A673 (cell line): ENCODE measurements at regions not wholly inside any gene's neighbourhood (a gene's known extent, or its start where the extent isn't known, plus 50 kb on each side); places are given as distances from the start of the nearest gene placed in this dataset.

ENCODE experiments used
- EZH2 ChIP-seq: fragments of 200-600 bp; sonication (generic); IDR thresholded peaks from 2 replicates; pipeline ENCODE4 v1.6.1; 2017; ENCODE audit warnings: borderline replicate concordance, low read depth, mild to moderate bottlenecking, mixed read lengths, antibody characterized with exemption, low read length; ENCODE audit not compliant: poor library complexity, severe bottlenecking
- TF ChIP-seq, protein P1 (sequence below): fragments of 300-800, 200-600 bp; sonication (generic); conservative IDR thresholded peaks from 2 replicates; pipeline ENCODE4 v1.5.1; 2017; ENCODE audit warnings: low read depth, mild to moderate bottlenecking, antibody characterized with exemption, low read length, moderate library complexity, mixed read lengths

DNA sequence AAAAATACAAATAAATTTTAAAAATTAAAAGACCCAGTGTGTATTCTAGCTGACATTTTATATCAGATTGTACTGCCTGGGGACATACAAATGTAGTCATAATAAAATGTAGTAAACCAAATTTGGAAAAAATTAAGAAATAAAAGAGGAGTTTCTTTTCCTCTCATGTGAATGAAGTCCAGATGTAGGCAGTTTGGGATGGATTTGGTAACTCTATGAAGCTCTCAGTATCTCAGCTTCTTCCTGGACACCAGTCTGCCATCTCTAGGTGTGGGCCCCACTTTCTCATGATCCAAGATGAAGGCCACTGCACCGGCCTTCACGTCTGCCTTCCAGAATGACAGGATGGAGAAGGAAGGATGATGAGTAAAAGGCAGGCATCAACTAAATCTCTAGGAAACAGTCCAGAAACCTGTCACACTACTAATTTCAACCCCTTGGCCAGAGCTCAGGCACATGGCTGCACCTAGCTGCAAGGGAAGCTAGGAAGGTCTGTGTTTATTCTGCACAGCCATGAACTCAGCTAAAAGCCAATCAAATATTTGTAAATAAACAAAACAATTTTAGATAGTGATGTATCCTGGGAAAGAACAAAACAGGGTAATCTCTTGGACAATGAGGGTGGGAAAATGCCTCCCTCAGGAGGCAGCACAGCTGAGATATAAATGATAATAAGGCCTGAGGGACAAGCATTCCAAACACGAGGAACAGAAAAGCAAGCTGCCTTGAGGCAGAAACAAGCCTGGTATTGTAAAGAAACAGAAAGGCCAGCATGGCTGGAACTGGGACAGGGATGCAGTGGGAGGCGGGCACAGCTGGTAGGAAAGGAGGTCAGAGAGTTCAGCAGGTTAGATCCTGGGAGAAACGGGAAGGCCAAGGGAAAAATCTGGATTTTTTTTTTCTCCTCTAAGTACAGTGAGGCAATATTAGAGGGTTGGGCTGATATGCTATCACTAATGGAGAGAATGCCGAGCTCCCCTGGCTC is 88.5 kb upstream of the PTPN1 start:
- TF ChIP-seq, protein P1, sequence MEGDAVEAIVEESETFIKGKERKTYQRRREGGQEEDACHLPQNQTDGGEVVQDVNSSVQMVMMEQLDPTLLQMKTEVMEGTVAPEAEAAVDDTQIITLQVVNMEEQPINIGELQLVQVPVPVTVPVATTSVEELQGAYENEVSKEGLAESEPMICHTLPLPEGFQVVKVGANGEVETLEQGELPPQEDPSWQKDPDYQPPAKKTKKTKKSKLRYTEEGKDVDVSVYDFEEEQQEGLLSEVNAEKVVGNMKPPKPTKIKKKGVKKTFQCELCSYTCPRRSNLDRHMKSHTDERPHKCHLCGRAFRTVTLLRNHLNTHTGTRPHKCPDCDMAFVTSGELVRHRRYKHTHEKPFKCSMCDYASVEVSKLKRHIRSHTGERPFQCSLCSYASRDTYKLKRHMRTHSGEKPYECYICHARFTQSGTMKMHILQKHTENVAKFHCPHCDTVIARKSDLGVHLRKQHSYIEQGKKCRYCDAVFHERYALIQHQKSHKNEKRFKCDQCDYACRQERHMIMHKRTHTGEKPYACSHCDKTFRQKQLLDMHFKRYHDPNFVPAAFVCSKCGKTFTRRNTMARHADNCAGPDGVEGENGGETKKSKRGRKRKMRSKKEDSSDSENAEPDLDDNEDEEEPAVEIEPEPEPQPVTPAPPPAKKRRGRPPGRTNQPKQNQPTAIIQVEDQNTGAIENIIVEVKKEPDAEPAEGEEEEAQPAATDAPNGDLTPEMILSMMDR: no peak
- TF ChIP-seq EZH2: no peak
